A549 (cell line): ENCODE measurements at regions not wholly inside any gene's neighbourhood (a gene's known extent, or its start where the extent isn't known, plus 50 kb on each side); places are given as distances from the start of the nearest gene placed in this dataset.

ENCODE experiments used
- ATAC-seq, 2 experiments: fragments of 200-7000 bp in 1 of 2; fragments of >200 bp in 1 of 2; cut with Nextera tagmentation in 1 of 2; cut with Tn5 transposase in 1 of 2; 3 replicates each; pipeline versions ENCODE4 v1.8.0 to v1.9.1; 2018 to 2020; ENCODE audit warnings: mild to moderate bottlenecking in 1 of 2, moderate library complexity in 1 of 2
- CTCF ChIA-PET: fragments of 300-600 bp; sonication (Branson Sonifier 250); formaldehyde crosslinking; extraction: SDS; loops from one replicate; lab custom pipeline; 2021; ENCODE audit warnings: antibody characterized with exemption, inconsistent platforms; lab: Yijun Ruan, JAX
- POLR2A ChIA-PET: fragments of 350-600 bp; formaldehyde crosslinking; extraction: SDS; loops from one replicate; lab custom pipeline; 2021; ENCODE audit warnings: antibody characterized with exemption, inconsistent platforms; lab: Yijun Ruan, JAX
- DNase-seq, 2 experiments: peaks; one replicate each; pipeline versions ENCODE4 v3.0.0 to v3.0.0-alpha.2; 2011 to 2016; ENCODE audit warnings: low read depth in 1 of 2, low spot score in 1 of 2
- FAIRE-seq: peaks from 2 replicates; lab custom pipeline; 2011; peaks lifted over from hg19 to GRCh38; lab: Jason Lieb, UNC
- H3K27ac ChIP-seq, 2 experiments: fragments of >200 bp; sonication (Bioruptor Twin); formaldehyde crosslinking; 3 replicates each; pipeline ENCODE4 v1.5.1; 2016 to 2017
- H3K4me1 ChIP-seq: fragments of >200 bp; sonication (Bioruptor Twin); formaldehyde crosslinking; 3 replicates; pipeline ENCODE4 v1.6.1; 2016
- H3K4me2 ChIP-seq: fragments of >200 bp; sonication (Bioruptor Twin); formaldehyde crosslinking; 3 replicates; pipeline ENCODE4 v1.6.1; 2016
- H3K4me3 ChIP-seq: fragments of >200 bp; sonication (Bioruptor Twin); formaldehyde crosslinking; 3 replicates; pipeline ENCODE4 v1.5.1; 2016
- H3K9me3 ChIP-seq: fragments of >200 bp; sonication (Bioruptor Twin); formaldehyde crosslinking; 3 replicates; pipeline ENCODE4 v1.6.1; 2016
- CBX8 ChIP-seq: fragments of 200-600 bp; sonication (generic); IDR thresholded peaks from 2 replicates; pipeline ENCODE4 v1.6.1; 2016
- CHD2 ChIP-seq: fragments of 150-350 bp; IDR thresholded peaks from 2 replicates; pipeline ENCODE4 v1.6.1; 2014; ENCODE audit warnings: low read length; ENCODE audit not compliant: partially characterized antibody
- CHD4 ChIP-seq: fragments of 200-600 bp; sonication (generic); IDR thresholded peaks from 2 replicates; pipeline ENCODE4 v1.6.1; 2016; ENCODE audit warnings: antibody characterized with exemption, mild to moderate bottlenecking, borderline replicate concordance
- E2F6 ChIP-seq: IDR thresholded peaks from 2 replicates; pipeline ENCODE4 v1.6.1; 2012; ENCODE audit warnings: low read depth, borderline replicate concordance
- EHF ChIP-seq: fragments of 250-450 bp; sonication (Bioruptor Pico); IDR thresholded peaks from 2 replicates; pipeline ENCODE4 v1.5.0; 2020; ENCODE audit warnings: mild to moderate bottlenecking
- EHMT2 ChIP-seq: fragments of 200-600 bp; sonication (generic); IDR thresholded peaks from 2 replicates; pipeline ENCODE4 v1.6.1; 2016; ENCODE audit warnings: antibody characterized with exemption, low read depth, mild to moderate bottlenecking, moderate library complexity
- GATA3 ChIP-seq: IDR thresholded peaks from 2 replicates; pipeline ENCODE4 v1.6.1; 2012; ENCODE audit warnings: borderline replicate concordance
- HES2 ChIP-seq: fragments of >200 bp; sonication (Bioruptor Twin); formaldehyde crosslinking; IDR thresholded peaks from 2 replicates; pipeline ENCODE4 v1.6.1; 2016
- HEYL ChIP-seq: fragments of 250-450 bp; sonication (Bioruptor Pico); IDR thresholded peaks from 2 replicates; pipeline ENCODE4 v1.8.0; 2021; ENCODE audit warnings: mild to moderate bottlenecking, moderate library complexity
- HOXA7 ChIP-seq: fragments of 250-450 bp; sonication (Bioruptor Pico); IDR thresholded peaks from 2 replicates; pipeline ENCODE4 v1.5.0; 2020; ENCODE audit warnings: mild to moderate bottlenecking, moderate library complexity
- HOXB13 ChIP-seq: fragments of 250-450 bp; sonication (Bioruptor Pico); IDR thresholded peaks from 2 replicates; pipeline ENCODE4 v1.5.0; 2020; ENCODE audit warnings: low read depth, mild to moderate bottlenecking, moderate library complexity
- HOXB5 ChIP-seq: fragments of 250-450 bp; sonication (Bioruptor Pico); IDR thresholded peaks from 2 replicates; pipeline ENCODE4 v1.5.0; 2020; ENCODE audit warnings: mild to moderate bottlenecking, moderate library complexity
- JUNB ChIP-seq: fragments of >200 bp; sonication (Bioruptor Twin); formaldehyde crosslinking; IDR thresholded peaks from 2 replicates; pipeline ENCODE4 v1.6.1; 2016
- MYC ChIP-seq: IDR thresholded peaks from 2 replicates; pipeline ENCODE4 v1.6.1; 2012; ENCODE audit warnings: mild to moderate bottlenecking, inconsistent platforms, low read length, improper control_type of control experiment, borderline replicate concordance
- PBX3 ChIP-seq: IDR thresholded peaks from 2 replicates; pipeline ENCODE4 v1.6.1; 2012
- POLR2A ChIP-seq: IDR thresholded peaks from 2 replicates; pipeline ENCODE4 v1.6.1; 2012; ENCODE audit warnings: mild to moderate bottlenecking, low read length
- POLR2AphosphoS2 ChIP-seq: conservative IDR thresholded peaks from 2 replicates; pipeline ENCODE4 v1.6.1; 2012; ENCODE audit warnings: low read length, improper control_type of control experiment, inconsistent platforms
- RAD21 ChIP-seq, 2 experiments: fragments of >200 bp in 1 of 2; sonication (Bioruptor Twin) in 1 of 2; formaldehyde crosslinking in 1 of 2; IDR thresholded peaks in 1 of 2; conservative IDR thresholded peaks in 1 of 2; 2 replicates in 1 of 2; 3 replicates in 1 of 2; pipeline ENCODE4 v1.6.1; 2012 to 2018; ENCODE audit warnings: inconsistent platforms in 1 of 2
- REST ChIP-seq: fragments of 200-600 bp; sonication (generic); IDR thresholded peaks from 2 replicates; pipeline ENCODE4 v1.6.1; 2016; ENCODE audit warnings: antibody characterized with exemption, mild to moderate bottlenecking, moderate library complexity
- RFX5 ChIP-seq: fragments of 450-650 bp; IDR thresholded peaks from 2 replicates; pipeline ENCODE4 v1.7.1; 2014; ENCODE audit warnings: antibody characterized with exemption, mild to moderate bottlenecking, moderate library complexity
- SMC3 ChIP-seq: fragments of >200 bp; sonication (Bioruptor Twin); formaldehyde crosslinking; IDR thresholded peaks from 3 replicates; pipeline ENCODE4 v1.6.1; 2018; ENCODE audit warnings: inconsistent platforms
- ZFP36 ChIP-seq: fragments of 450-650 bp; IDR thresholded peaks from 2 replicates; pipeline ENCODE4 v1.6.1; 2014; ENCODE audit warnings: borderline replicate concordance; ENCODE audit not compliant: partially characterized antibody
- ZNF302 ChIP-seq: fragments of 250-450 bp; sonication (Bioruptor Pico); IDR thresholded peaks from 2 replicates; pipeline ENCODE4 v1.9.0; 2021; ENCODE audit warnings: inconsistent platforms, mild to moderate bottlenecking, moderate library complexity
- WGBS: methylation state at CpG from one replicate; pipeline ENCODE4 v1.1.6; 2017; ENCODE audit errors: missing lambda C conversion rate; 5-methylcytosine and 5-hydroxymethylcytosine counted together

GRCh38 chr10:3426190-3426845, 253.7 kb upstream of the PITRM1 start:
- FAIRE-seq: no peak
- WGBS: 12% methylated on average over 3 of the region's 3 CpGs
- CTCF ChIA-PET: no interaction called here
- POLR2A ChIA-PET: no interaction called here
- ATAC-seq: no peak
- peak in 1 of 2 experiments; percentile 22 for DNase-seq
- Histone ChIP-seq H3K4me2 (peak overlapping the region; percentile 53), H3K4me3 (no peak overlapping the region), H3K9me3 (0 out of 3 replicates have a peak, but pooled peaks cover 6% of the 10 kb centered on the region), H3K4me1 (peaks cover 27% of the 10 kb centered on the region)
- TF ChIP-seq E2F6 (no peak), HOXA7 (CRISPR knock-in tag) (no peak), EHMT2 (peak; percentile 60; the same call in 1 of the 2 replicates), MYC (no peak)
- TF ChIP-seq, all 56 proteins: peak for 1
- peak overlapping the region; percentile 48 to 68; a peak in 4 of 6 replicates for H3K27ac ChIP-seq

GRCh38 chr10:3425716-3426115, 253.1 kb upstream of the PITRM1 start:
- Histone ChIP-seq H3K9me3 (0 out of 3 replicates have a peak, but pooled peaks cover 2% of the 10 kb centered on the region), H3K4me1 (peaks cover 27% of the 10 kb centered on the region), H3K4me2 (peak overlapping the region; percentile 53; the same call in 2 of the 3 replicates), H3K4me3 (no peak overlapping the region)
- ATAC-seq (no peak), DNase-seq (no peak)
- POLR2A ChIA-PET: no interaction called here
- WGBS: 86% methylated on average over 6 of the region's 6 CpGs
- TF ChIP-seq GATA3: no peak
- TF ChIP-seq PBX3: no peak
- TF ChIP-seq E2F6: no peak
- no peak for TF ChIP-seq CBX8
- TF ChIP-seq ZFP36: no peak
- no peak for TF ChIP-seq HOXB5
- TF ChIP-seq HES2: no peak
- no peak for TF ChIP-seq MYC
- no peak for TF ChIP-seq POLR2AphosphoS2
- no peak for TF ChIP-seq HEYL
- no peak for TF ChIP-seq RAD21 (conservative IDR thresholded peaks at IDR 0.05 in 1 of 2, IDR thresholded peaks at IDR 0.05 in 1 of 2)
- TF ChIP-seq EHMT2: no peak
- no peak for TF ChIP-seq POLR2A
- TF ChIP-seq REST: no peak
- TF ChIP-seq, all 56 proteins: peak for 0
- H3K27ac ChIP-seq: peak overlapping the region; percentile 8 to 17; a peak in 3 of 6 replicates
- CTCF ChIA-PET: no interaction called here
- FAIRE-seq: no peak

GRCh38 chr10:3425261-3425660, 252.7 kb upstream of the PITRM1 start:
- ATAC-seq (no peak), DNase-seq (no peak), FAIRE-seq (no peak)
- Histone ChIP-seq H3K4me3 (no peak overlapping the region), H3K9me3 (no peaks in the 10 kb centered on the region), H3K27ac (peak overlapping the region in 1 of 2 experiments; percentile 17; a peak in 1 of 6 replicates), H3K4me2 (no peak overlapping the region), H3K4me1 (peaks cover 27% of the 10 kb centered on the region)
- ChIA-PET POLR2A (no interaction called here), CTCF (interaction anchor here (2.4 kb wide), 1 partner anchor 11 kb away, joined by 9 read pairs; no protein-coding TSS in a partner anchor)
- 76% methylated on average over 5 of the region's 5 CpGs for WGBS
- TF ChIP-seq HES2 (no peak), PBX3 (no peak), E2F6 (no peak), CHD2 (no peak), CBX8 (no peak), CHD4 (no peak), EHF (CRISPR knock-in tag) (no peak), SMC3 (no peak), JUNB (no peak), HEYL (no peak), HOXB13 (CRISPR knock-in tag) (no peak), HOXA7 (CRISPR knock-in tag) (no peak), RFX5 (no peak), ZNF302 (CRISPR knock-in tag) (no peak)
